ENCODE measurements at regions not wholly inside any gene's neighbourhood (a gene's known extent, or its start where the extent isn't known, plus 50 kb on each side); places are given as distances from the start of the nearest gene placed in this dataset.

- intact Hi-C loops (cut with micrococcal nuclease), result no loop called here
Measured at GRCh38 chr2:41457026-41457425, 590.8 kb upstream of the PKDCC start.

- intact Hi-C loops (cut with micrococcal nuclease), result no loop called here
Measured at GRCh38 chr2:41460661-41461060, 587.2 kb upstream of the PKDCC start.

DNA sequence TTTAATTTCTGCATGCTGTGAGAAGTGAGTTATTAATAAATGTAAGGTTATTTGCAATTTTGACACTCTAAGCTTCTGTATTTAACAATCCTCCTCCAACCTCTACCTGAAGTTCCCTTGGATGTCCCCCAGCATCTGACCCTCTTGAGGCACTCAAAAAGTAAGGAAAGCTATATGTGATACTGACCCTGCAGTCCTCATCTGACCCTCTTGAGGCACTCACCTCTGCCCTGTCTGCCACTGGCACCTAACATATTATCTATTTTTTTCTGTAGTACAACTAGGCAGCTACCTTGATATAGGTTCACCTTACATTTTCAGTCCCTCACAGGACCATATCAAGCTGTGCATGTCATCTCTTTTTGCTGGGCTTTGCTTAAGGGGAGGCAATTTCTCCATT, 583.4 kb upstream of the PKDCC start:
- intact Hi-C loops (cut with micrococcal nuclease), result no loop called here

- intact Hi-C loops (cut with micrococcal nuclease), result no loop called here
Measured at GRCh38 chr2:41475959-41476358, 571.9 kb upstream of the PKDCC start.

DNA sequence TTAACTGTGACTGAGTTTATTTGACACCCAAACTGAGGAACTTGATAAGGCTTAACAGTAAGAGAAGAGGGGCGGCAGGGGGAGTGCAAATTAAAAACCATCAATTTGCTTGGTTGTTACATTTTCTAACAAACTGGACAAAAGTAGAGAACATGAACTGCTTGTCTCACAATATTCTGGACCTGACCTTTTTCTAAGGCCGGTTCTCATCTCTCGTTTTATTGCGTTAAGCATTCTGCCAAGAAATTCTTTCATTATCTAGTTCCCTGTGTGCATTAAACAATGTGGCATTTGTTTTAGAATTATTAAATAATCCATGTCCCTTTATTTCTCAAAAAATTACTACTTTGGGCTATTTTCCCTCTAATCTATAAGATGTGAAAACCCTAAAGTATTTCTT, 565.2 kb upstream of the PKDCC start:
- intact Hi-C loops (cut with micrococcal nuclease), result no loop called here

GRCh38 chr2:41483226-41483625, 564.6 kb upstream of the PKDCC start:
- intact Hi-C loops (cut with micrococcal nuclease), result no loop called here

DNA sequence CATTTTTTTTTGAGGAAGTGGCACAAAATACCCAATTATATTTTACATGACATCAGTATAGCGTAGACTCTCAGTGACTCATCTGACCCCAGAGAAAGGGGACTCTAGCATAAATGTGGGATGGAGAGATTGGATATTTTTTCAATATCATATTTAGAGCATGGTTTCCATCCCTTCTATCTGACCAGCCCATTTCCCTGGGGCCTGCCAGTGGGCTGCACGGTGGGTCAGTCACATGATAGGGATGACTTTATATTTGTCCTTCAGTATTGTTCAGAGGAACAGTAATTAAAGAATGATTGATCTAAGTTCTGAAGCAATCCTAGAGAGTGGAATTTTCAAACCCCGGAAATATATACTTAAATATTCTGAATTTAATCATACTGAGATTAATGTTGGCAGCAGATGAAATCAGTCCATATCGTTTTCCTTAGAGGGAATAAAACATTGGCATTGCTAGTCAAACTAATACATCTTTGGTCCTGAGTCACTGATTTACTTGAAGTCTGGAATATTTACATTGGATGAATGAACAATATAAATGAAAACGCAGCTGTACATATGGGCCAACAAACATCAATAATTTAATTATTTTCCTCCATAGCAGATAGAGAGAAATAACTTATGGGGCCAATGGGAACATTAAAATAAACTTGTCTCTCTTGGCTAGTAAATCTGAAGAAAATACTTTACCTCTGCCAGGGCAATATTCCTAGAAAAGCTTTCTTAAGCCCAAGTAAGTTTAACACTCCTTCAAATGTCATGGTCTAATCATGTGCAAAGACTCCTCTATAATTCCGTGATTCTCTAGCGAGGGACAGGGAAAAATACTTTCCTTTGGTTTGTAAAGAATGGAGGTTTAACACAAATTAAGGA, 563.6 kb upstream of the PKDCC start:
- intact Hi-C loops (cut with micrococcal nuclease), result no loop called here

- intact Hi-C loops (cut with micrococcal nuclease), result no loop called here
Measured at GRCh38 chr2:41484858-41485234, 563.0 kb upstream of the PKDCC start.

- intact Hi-C loops (cut with micrococcal nuclease), result no loop called here
Measured at GRCh38 chr2:41486948-41487347, 560.9 kb upstream of the PKDCC start.

DNA sequence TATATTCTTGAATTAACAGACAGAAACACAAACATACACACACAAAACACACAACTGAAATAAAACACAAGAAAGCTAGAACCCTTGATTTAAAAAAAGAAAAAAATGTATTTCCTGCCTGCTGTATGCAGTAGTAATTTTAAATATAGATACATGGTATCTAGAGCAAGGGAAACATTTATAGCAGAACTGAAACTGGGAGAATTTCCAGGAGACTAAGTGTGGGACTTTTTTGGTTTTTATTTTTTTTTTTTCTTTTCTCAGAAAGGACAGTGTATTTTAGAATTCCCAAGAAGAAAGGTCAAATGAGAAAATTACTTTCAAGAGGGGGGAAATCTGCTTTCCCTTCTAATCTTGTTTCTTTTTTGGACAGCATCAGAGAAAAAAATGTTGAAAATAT, 558.9 kb upstream of the PKDCC start:
- intact Hi-C loops (cut with micrococcal nuclease), result no loop called here

DNA sequence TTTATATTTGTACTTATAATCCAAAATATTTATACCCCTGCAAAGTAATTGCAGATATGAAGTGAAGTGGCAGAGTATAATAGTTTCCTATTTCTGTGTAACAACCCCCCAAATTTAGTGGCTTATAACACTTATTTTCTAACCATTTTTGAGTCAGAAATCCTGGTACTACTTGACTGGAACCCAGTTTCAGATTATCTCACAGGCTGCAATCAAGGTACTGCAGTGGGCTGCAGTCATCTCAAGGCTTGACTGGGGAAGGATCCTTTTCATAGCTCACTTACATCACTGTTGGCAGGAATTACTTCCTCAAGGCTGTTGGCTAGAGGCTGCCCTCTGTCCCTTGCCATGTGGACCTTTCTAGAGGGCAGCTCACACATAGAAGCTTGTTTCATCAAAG, 558.2 kb upstream of the PKDCC start:
- intact Hi-C loops (cut with micrococcal nuclease), result no loop called here

DNA sequence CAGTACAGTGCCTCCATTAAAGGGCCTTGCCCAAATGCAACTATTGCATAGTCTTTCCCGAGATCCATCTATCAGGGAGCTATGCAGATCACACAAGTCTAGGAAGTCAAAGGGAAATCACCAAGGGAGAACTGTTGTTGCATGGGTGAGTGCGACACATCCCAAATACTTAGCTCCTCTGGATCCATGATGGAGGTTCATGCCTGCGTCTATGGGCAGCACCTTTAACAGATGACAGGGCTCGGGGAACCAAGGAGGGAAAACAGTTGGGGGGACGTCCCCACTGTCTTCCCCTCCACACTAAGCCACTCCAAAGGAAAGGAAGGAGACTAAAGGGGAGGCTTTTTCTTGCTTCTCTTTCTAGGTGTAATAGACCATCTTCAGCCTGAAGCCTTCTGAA, 552.8 kb upstream of the PKDCC start:
- intact Hi-C loops (cut with micrococcal nuclease), result no loop called here

DNA sequence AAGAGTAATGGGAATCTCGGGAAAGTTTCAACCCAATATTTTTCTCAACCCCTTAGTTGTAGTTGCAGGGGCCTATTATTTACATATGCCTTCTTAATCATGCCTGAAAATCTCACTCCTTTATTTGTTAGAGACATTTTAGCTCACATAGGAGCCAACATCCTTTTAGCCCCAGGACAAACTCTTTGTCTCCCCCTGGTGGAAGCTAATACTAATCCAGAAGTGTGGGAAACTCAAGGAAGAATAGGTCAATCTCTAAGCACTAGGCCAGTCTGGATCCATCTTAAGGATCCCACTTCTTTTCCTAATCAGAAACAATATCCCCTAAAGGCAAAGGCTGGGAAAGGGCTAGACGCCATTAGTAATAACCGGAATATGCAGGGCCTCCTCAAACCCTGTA, 550.9 kb upstream of the PKDCC start:
- intact Hi-C loops (cut with micrococcal nuclease), result no loop called here

DNA sequence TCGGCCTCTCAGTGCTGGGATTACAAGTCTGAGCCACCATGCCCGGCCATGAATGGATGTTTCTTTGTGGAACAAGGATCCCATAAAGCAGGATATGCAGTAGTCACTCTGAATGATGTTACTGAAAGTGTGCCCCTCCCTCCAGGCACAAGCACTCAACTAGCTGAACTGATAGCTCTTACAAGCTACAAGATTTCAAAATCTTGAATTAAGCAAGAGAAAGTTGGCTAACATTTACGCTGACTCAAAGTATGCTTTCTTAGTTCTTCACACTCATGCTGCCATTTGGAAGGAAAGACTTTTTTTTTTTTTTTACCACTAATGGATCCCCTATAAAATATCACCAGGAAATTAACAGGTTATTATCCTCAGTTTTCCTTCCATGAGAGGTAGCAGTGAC, 549.0 kb upstream of the PKDCC start:
- intact Hi-C loops (cut with micrococcal nuclease), result no loop called here

GRCh38 chr2:41500895-41501294, 546.9 kb upstream of the PKDCC start:
- intact Hi-C loops (cut with micrococcal nuclease), result no loop called here

DNA sequence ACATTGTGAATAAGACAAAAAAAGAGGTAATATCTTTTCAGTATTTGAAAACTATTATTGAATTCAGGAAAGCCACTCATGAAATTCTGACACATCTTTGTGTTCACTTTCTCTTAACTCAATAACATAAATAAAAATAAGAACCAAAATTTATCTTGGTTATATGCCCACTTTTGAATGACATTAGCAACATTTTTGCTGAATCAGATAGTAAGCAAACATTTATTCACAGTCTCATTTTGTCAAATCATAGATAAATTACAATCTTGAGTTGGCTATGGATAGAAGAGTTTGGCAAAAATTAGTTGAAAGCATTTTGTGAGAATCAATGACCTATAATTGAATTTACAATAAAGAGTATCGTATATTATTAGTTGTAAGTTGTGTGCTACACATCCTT, 545.1 kb upstream of the PKDCC start:
- intact Hi-C loops (cut with micrococcal nuclease), result no loop called here

- intact Hi-C loops (cut with micrococcal nuclease), result no loop called here
Measured at GRCh38 chr2:41504532-41504931, 543.3 kb upstream of the PKDCC start.

- intact Hi-C loops (cut with micrococcal nuclease), result no loop called here
Measured at GRCh38 chr2:41510108-41510507, 537.7 kb upstream of the PKDCC start.

GRCh38 chr2:41521211-41521610, 526.6 kb upstream of the PKDCC start:
- intact Hi-C loops (cut with micrococcal nuclease), result no loop called here

DNA sequence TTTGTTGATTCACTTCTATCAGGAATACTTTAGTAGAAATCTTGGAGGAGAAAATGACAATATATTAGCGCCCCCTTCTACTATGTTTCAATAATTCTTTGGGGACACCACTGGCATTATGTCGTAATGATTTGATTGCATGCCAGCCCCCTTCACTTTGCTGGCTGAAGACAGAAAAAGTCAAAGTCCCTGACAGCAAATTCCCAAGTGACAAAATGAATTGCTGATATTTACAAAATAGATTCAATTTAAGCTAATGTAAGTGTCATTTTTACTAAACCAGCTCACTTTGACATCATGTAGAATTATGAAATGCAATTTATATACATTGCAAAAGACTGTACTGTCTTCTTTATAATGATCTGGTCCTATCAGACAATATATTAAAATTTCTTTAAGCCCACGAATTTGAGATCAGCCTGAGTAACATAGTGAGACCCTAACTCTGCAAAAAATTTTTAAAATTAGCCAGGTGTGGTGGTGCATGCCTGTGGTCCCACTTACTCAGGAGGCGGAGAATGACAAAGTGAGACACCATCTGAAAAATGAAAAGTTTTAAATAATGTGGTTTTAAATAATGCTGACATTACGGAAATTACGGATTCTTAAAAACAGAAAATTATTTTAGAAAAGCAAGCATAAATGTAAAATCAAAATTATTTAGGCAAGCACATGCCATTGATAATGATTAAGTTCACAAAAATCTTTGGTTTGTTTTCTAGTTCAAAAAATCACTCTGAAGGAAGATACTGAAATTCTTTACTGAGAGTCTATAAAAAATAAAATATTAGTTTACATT, 520.1 kb upstream of the PKDCC start:
- intact Hi-C loops (cut with micrococcal nuclease), result no loop called here

DNA sequence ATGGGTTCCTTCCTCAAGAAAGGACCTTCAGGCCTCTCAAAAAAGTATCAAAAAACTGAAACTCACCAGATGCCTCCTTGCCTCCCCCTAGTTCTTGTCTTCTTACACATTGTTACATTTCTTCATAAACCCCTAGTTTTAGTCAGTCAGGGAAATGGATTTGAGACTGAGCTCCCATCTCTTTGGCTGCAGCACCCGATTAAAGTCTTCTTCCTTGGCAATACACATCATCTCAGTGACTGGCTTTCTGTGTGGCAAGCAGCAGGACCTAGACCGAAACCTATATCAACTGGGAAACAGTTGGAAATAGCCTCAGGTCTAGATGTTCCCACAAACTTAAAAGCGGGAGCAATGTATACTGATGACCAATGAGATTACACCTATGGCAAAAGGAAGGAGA, 512.2 kb upstream of the PKDCC start:
- intact Hi-C loops (cut with micrococcal nuclease), result no loop called here

DNA sequence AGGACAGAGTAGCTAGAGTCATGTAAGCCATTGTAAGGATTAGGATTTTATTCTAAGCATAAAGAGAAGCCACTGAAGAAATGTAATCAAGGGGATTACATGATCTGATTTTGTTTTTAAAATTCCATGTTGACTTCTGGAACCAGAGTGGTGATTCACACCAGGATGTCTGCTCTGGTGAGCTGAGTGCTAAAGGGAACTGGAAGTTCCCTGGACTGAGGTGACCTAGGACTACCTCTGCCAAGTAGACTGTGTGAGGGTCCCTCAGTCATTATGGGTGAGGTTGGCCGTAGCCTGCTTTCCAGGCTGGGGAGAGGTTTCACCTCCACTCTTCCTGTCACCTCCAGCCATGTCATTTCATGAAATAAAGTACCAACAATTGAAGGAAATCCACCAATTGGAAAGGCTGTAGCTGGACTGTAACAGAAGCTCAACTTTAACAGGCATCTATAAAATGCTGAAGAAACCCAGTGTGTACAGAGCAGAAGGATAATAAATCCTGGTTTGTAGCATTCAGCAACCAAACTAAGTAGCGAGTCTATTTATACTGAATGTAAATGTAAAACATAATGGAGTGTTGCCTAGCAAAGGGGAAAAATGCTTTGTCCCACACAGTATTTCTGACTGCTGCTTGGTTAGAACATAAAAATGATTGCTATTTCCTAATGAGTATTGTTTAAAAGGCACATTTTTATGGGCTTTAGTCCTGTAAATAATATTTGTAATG, 507.4 kb upstream of the PKDCC start:
- intact Hi-C loops (cut with micrococcal nuclease), result no loop called here
